Ishikawa (cell line): ENCODE measurements at regions not wholly inside any gene's neighbourhood (a gene's known extent, or its start where the extent isn't known, plus 50 kb on each side); places are given as distances from the start of the nearest gene placed in this dataset.

Source experiments
- CEBPB ChIP-seq: IDR thresholded peaks from 2 replicates; pipeline ENCODE4 v1.6.1; 2012
- EGR1 ChIP-seq: IDR thresholded peaks from 2 replicates; pipeline ENCODE4 v1.6.1; 2012
- EP300 ChIP-seq: IDR thresholded peaks from 2 replicates; pipeline ENCODE4 v1.6.1; 2012; ENCODE audit warnings: borderline replicate concordance
- FOXM1 ChIP-seq: IDR thresholded peaks from 2 replicates; pipeline ENCODE4 v1.6.1; 2012; ENCODE audit warnings: low read depth, borderline replicate concordance
- MAX ChIP-seq: IDR thresholded peaks from 2 replicates; pipeline ENCODE4 v1.6.1; 2012
- NFIC ChIP-seq: IDR thresholded peaks from 2 replicates; pipeline ENCODE4 v1.6.1; 2012
- RAD21 ChIP-seq: IDR thresholded peaks from 2 replicates; pipeline ENCODE4 v1.6.1; 2012; ENCODE audit warnings: low read depth
- TAF1 ChIP-seq: IDR thresholded peaks from 2 replicates; pipeline ENCODE4 v1.6.1; 2012; ENCODE audit warnings: low read depth, mild to moderate bottlenecking
- TCF12 ChIP-seq: IDR thresholded peaks from 2 replicates; pipeline ENCODE4 v1.6.1; 2012; ENCODE audit warnings: low read depth
- TEAD4 ChIP-seq: IDR thresholded peaks from 2 replicates; pipeline ENCODE4 v1.6.1; 2012
- YY1 ChIP-seq: IDR thresholded peaks from 2 replicates; pipeline ENCODE4 v1.6.1; 2012; ENCODE audit warnings: low read depth
- ZBTB7A ChIP-seq: IDR thresholded peaks from 2 replicates; pipeline ENCODE4 v1.6.1; 2012; ENCODE audit warnings: low read depth
- TF ChIP-seq, protein P1 (sequence below): IDR thresholded peaks from 2 replicates; pipeline ENCODE4 v1.6.1; 2012; ENCODE audit warnings: low read depth, mild to moderate bottlenecking

- TF ChIP-seq YY1 (no peak), RAD21 (no peak), EP300 (no peak), TAF1 (no peak), MAX (no peak), NFIC (no peak), CEBPB (no peak), EGR1 (no peak), TCF12 (no peak), ZBTB7A (no peak), TEAD4 (no peak), FOXM1 (no peak)
- TF ChIP-seq, protein P1, sequence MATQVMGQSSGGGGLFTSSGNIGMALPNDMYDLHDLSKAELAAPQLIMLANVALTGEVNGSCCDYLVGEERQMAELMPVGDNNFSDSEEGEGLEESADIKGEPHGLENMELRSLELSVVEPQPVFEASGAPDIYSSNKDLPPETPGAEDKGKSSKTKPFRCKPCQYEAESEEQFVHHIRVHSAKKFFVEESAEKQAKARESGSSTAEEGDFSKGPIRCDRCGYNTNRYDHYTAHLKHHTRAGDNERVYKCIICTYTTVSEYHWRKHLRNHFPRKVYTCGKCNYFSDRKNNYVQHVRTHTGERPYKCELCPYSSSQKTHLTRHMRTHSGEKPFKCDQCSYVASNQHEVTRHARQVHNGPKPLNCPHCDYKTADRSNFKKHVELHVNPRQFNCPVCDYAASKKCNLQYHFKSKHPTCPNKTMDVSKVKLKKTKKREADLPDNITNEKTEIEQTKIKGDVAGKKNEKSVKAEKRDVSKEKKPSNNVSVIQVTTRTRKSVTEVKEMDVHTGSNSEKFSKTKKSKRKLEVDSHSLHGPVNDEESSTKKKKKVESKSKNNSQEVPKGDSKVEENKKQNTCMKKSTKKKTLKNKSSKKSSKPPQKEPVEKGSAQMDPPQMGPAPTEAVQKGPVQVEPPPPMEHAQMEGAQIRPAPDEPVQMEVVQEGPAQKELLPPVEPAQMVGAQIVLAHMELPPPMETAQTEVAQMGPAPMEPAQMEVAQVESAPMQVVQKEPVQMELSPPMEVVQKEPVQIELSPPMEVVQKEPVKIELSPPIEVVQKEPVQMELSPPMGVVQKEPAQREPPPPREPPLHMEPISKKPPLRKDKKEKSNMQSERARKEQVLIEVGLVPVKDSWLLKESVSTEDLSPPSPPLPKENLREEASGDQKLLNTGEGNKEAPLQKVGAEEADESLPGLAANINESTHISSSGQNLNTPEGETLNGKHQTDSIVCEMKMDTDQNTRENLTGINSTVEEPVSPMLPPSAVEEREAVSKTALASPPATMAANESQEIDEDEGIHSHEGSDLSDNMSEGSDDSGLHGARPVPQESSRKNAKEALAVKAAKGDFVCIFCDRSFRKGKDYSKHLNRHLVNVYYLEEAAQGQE, result no peak
Measured at GRCh38 chr3:25170021-25170420, 258.0 kb upstream of the RARB start.
